Tibial nerve (tissue), 4 donors: ENCODE measurements at regions not wholly inside any gene's neighbourhood (a gene's known extent, or its start where the extent isn't known, plus 50 kb on each side); places are given as distances from the start of the nearest gene placed in this dataset.

ENCODE experiments used
- CTCF ChIP-seq, 5 experiments: fragments of 200-600 bp in 3 of 5; fragments of 450-650 bp in 2 of 5; sonication (generic) in 3 of 5; IDR thresholded peaks; one replicate each; pipeline ENCODE4 v1.5.1; 2016 to 2019; ENCODE audit warnings: antibody characterized with exemption in 5 of 5, mild to moderate bottlenecking in 3 of 5, moderate library complexity in 2 of 5
- EP300 ChIP-seq, 2 donors: sonication (generic); formaldehyde crosslinking; IDR thresholded peaks; one replicate each; pipeline ENCODE4 v1.6.1; 2017; ENCODE audit warnings: antibody characterized with exemption in 2 of 2, mild to moderate bottlenecking in 1 of 2
- POLR2A ChIP-seq, 2 donors: fragments of 450-650 bp; IDR thresholded peaks; one replicate each; pipeline ENCODE4 v1.6.1; 2017; ENCODE audit warnings: antibody characterized with exemption in 2 of 2, mild to moderate bottlenecking in 2 of 2, moderate library complexity in 2 of 2

- TF ChIP-seq CTCF (IDR thresholded peaks at IDR 0.05) = no peak
- TF ChIP-seq POLR2A (IDR thresholded peaks at IDR 0.05) = no peak
- no peak for TF ChIP-seq EP300 (IDR thresholded peaks at IDR 0.05)
Measured at GRCh38 chr18:76767954-76768353, 54.4 kb upstream of the ZNF236 start.
